Stimulated activated CD4-positive, alpha-beta T cell treated with anti-CD3 and anti-CD28 coated beads, Interleukin-2, amount 100 ng/mL, for 48 hours (primary cell): ENCODE measurements at regions not wholly inside any gene's neighbourhood (a gene's known extent, or its start where the extent isn't known, plus 50 kb on each side); places are given as distances from the start of the nearest gene placed in this dataset.

Experiments used
- DNase-seq, 2 donors: peaks; one replicate each; pipeline ENCODE4 v3.0.0-alpha.2; 2020

DNA sequence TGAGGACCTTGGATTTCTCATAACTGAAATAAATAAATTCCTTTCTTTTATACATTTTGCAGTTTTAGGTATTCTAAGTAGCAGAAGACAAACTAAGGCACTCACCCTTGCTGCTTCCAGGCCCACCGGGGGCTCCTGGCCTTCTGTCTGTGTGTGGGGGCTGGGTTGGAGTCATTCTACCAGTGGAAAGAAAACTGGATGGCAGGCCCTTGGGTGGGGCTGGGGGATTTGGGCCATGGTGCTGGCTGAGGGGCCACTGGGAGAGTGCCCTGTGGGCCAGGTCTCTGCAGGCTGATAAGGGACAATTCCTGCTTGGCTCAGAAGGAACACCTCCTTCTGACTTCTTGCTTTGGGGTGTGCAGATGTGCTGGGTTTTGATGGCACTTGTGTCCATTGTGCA is 54.0 kb upstream of the CSF3R start:
- DNase-seq, result no peak

GRCh38 chr1:36534711-36535412 is 52.1 kb upstream of the CSF3R start:
- DNase-seq, result no peak

- no peak for DNase-seq
Observed at GRCh38 chr1:36533897-36534296, 51.2 kb upstream of the CSF3R start.

DNA sequence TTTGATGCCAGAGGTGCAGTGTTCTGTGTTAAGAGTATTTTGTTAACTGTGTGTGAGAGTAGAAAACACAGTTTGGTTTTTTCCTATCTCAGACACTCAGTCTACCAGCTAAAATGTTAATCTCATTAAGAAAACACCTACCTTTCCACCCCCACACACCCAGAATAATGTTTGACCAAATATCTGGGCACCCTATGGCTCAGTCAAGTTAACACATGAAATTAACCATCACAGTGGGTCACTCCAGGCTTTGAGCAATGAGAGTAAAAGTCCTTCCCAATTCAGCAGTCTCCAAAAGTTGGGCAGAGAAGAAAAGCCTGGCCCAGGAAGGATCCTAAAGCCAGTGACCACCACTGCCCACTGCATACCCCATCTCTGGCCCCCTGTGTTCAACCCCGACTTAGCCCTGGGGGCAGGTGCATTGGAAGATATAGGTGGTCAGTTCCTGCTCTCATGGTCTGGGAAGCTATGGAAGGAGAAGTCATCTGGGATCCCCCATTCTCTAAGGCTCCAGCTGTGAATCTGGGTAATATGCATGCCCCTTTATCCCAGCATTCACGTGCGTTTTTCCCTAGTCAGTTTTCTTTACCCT is 50.2 kb upstream of the CSF3R start:
- DNase-seq, result no peak
